IPS DF 19.7 (cell line): ENCODE measurements at regions not wholly inside any gene's neighbourhood (a gene's known extent, or its start where the extent isn't known, plus 50 kb on each side); places are given as distances from the start of the nearest gene placed in this dataset.
A peak's percentile ranks its signal among the peaks of the same experiment; 100 is the strongest.

Source experiments
- DNase-seq: peaks from one replicate; pipeline ENCODE4 v3.0.0-alpha.2; 2013; ENCODE audit warnings: low read depth, low spot score

DNA sequence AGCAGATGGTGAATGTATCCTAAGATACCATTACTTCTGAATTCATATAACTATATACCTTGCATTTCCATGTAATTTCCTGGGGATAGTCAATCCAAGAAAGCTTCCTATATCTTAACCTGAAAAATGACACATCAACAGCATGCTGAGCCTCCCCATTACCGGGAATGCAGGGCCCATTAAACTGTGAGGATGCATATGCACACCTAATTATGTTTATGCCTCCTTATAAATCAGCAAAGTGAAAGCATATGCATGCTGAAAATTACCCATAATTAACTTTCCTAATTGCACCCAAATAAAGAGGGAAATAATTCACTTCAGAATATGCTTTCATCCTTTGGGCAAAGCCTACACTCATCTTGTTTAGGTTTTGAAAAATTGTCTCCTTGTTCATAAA lies 663.0 kb downstream of the KCNA4 start:
- no peak for DNase-seq

DNA sequence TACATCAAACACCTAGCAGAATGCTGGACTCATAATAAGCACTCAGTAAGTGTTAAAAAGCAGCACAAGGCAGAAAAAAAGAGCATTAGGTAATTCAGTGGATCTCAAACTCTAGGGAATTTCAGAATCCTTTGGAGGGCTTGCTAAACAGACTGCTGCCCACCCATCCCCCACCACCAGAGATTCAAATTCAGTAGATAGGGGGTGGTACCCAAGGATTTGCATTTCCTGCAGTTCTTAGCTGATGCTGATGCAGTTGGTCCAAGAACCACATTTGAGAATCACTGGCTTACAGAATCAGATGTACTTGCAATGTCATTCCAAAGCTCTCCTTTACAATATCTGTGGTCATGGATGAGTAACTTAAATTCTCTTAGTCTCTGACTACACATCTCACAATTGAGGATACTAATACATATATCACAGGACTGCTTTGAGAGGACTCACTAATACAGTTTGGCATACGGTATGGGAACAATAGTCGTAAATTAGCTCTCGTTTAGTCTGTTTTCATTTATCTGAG lies 664.5 kb downstream of the KCNA4 start:
- peak; percentile 15 for DNase-seq

DNA sequence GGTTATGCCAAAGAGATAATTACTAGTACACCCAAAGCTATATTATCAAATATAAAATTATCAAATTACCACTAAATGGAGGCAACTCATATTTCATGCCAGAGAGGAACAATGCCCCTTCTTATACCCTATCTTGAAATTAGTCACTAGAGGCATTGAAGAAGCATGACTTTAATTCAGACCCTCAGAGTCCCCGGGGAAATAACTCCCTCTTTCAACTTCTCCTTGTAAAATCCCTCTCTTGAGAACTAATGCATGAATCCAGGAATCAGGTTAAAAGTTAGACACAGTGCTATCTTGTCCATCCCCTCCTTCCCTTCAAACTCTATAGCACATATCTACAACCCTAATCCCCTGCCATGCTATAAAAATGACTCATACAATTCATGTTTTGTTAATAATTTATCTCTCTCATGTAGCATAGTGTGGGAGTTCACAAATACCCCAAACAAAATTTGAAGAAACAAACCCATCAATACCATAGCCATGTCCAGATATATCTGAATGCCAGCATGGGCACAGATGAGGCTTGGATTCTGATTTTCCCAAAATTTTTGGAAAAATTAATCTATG lies 665.4 kb downstream of the KCNA4 start:
- DNase-seq, result no peak

DNA sequence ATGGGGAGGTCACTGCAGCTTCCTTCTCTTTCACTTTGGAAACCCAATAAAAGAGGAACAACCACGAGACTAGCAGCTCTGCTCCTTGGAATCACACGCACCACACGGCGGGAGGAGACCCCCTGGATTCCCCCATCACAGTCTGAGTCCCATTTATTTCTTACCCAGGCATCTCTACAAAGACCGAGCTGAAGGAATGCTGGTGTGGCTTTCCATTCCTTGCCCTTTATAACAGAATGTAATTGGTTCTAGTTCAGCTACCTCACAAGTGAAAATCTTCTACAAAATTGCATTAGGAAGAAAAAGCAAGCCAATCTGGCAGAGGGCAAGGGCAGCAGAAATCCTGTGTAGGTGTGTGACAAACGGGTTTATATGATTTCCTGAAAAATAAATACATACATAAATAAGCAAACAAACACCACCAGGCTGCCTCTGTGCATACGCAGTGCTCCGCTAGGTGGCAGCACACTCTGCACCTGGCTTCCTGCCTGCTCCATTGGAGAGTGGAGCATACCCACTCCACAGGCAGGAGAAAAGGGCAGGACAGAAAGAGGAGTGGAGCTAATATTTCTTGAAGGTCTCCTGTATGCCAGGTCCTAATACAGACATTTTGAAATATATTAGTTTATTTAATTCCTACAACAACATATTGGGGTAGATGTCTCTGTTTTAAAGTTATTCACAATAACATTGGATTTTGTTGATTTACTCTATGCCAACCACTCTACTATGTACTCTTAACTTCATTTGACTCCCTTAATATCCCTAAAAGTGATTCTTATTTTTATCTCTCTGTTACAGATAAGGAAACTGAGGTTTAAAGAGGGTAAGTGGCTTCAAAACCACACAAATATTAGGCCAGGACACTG lies 673.1 kb downstream of the KCNA4 start:
- DNase-seq, result no peak

DNA sequence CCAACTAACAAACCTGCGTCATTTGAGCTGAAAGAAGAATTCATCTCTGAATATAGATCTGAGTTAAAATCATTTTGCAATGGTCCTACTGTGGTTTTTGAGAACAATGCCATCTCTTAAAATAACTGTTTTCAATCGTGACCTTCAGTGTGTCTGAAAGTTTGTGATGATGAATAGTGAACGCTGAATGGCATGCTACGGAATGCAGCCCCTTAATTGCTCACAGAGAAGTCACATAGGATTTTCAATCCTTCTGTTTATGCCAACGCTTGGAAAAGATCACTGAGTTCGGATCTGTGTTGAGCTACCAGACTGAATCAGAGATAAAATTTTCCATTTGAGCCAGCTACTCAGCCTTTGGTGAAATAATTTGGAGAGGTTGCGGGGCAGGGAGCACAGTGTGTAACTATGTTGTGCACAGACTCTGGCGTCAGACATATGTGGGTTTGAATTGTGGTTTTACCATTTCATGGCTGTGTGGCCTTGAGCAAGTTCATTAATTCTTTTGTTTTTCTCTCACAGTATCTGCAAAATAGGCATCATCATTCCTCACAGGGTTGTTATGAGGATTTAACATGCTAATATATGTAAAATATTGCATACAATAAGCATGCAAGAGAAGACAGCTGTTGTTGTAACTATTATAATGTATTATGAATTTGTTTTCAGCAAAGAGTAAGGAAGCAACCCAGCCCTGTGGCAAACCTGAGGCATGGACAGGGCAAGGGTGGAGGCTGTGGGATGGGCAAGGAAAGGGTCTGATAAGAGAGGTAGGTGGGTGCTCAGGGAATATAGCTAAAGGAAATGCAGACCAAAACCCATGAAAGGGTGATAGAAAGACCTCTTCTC lies 679.9 kb downstream of the KCNA4 start:
- no peak for DNase-seq

DNA sequence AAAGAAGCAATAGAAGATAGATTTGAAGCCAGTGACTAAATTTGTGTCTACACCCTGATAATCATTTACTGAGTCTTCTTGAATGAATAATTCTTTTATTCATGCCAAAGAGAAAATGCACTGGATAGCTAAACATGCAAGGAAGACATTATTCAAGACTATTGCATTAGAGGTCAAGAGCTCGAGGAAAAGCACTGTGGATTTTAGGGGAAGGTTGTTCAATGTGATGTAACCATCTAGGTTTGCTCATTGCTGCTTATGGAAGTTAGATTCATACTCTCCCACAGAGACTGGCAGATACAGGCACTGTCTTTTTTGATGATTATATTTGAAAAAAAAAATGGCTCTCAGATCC lies 682.1 kb downstream of the KCNA4 start:
- DNase-seq, result no peak

DNA sequence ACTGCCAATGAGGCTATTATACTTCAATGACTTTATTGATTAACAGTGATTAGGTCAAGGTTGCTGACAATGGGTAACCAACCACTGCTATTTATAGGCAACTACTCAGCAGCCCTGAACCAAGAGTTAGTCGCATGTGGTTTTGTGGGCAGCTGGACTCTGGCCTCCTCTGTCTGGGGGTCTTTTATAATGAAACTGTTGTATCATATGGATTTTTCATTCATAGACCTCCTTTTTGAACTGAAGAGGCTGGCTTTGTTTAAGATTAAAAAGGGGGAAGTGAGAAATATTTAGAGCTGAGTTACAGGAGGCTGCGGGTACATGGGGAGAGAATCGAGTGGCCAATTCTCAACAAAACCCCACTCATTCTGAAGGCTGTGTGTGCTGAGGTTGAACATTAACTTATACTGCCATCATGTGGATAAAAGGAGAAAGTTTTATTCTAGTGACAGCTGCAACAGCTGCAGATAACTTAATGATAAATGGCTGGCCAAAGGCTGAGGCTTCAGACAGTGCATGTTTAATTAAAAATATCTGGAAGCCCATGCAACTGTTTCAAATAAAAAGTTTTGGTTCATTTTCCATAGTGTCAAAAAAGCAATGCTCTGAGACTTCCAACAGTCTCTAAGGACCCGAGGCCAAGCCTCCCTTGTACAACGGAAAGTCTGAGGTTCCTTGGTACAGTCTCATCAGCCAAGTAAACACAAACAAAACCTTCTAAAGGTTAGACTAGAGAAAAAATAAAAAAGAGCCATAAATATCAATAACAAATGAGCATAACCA lies 682.6 kb downstream of the KCNA4 start:
- peak; percentile 12 for DNase-seq

DNA sequence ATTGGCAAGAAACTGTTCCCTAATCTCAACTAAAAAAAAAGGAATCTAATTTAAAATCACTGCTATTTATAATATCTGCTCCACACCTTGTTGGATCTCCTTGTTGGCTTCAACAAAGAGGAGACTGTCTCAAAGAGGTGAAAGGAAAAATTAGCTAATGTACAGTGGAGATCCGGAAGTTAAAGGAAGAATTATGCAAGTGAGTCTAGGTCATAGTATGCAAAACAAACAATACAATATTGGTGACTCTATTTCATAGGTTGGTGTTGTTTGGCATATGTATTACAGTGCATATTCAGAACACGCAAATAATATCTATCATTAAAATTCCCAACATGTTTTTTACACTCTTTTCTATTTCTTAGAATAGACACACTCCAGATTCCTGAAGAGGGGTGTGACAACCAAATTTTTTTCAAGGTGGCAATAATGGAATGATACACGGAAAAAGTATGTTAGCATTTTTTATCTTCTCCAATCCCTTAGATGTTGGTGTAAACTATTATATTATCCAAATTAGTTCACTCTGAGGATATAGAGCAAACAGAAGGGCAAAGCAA lies 685.3 kb downstream of the KCNA4 start:
- no peak for DNase-seq

DNA sequence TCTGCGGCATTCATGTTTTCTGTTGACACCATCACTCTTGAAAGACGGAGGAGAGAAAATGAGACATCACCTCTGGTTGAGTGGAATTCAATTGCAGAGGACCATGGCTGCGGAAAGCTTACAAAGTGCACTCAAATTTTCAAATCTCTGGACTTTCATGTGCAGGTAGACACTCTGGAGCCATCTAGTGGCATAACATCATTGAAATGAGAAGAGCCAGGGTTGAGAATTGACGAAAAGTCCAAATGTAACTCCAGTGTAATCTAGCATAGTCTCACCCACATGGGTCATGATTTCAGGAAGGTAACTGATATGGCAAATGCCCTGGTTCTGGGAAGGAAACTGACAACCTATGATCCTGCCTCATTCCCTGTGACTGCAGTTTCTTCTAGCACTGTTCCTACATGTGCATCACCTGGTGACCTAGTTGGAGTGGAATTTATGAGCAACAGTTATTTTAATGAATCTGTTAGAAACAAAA lies 687.8 kb downstream of the KCNA4 start:
- DNase-seq, result no peak

DNA sequence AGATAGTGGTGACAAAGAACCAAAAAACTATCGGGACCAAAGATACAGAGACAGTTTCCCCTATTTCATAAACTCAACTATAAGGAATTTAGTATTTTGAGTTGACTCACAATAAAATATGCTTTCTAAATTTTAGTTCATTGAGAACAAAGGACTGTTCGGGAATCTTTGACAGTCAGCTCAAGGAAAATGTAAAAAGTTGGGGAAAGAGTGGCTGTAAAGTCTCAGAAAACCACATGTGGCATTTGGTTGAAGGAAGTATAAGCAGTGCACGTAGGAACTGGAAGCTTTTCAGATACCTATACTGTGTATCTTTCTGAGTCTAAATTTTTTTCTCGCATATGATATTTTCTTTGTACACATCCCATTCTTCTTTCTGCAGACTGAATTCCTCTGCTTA lies 688.9 kb downstream of the KCNA4 start:
- no peak for DNase-seq

DNA sequence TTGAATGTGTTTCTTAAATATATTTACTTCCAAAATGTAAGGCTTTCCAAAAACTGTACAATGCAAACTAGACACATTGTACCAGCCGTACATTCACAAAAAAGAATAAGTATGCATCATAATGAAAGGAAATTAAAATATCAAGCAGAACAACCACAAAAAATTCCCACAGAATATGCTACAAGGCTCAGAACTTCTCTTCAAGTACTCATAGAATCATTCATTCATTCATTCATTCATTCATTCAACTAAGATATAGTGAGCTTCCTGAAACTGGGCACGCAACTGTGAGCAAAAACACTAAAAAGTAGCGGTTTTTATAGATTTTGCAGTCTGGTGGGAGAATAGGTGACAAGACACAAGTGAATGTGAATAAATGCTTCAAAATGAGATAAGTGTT lies 690.1 kb downstream of the KCNA4 start:
- DNase-seq, result no peak

DNA sequence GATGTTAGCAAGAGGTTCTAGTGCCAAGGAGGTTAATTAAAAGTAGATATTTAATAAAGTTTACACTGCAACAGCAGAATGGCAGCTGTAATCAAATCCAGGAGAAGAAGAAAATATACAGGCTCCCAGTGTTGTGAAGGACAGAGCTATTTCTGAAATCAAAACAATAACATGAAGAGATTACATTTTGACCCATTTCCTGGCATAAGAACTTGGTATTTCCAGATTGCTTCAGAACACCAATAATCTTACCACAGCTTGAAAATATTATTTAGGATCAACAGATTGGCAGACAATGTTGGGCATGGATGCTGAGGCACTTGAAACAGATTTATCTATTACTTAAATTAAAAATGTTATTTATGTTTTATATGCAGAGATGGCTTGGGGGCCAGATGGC lies 692.5 kb downstream of the KCNA4 start:
- DNase-seq, result no peak

DNA sequence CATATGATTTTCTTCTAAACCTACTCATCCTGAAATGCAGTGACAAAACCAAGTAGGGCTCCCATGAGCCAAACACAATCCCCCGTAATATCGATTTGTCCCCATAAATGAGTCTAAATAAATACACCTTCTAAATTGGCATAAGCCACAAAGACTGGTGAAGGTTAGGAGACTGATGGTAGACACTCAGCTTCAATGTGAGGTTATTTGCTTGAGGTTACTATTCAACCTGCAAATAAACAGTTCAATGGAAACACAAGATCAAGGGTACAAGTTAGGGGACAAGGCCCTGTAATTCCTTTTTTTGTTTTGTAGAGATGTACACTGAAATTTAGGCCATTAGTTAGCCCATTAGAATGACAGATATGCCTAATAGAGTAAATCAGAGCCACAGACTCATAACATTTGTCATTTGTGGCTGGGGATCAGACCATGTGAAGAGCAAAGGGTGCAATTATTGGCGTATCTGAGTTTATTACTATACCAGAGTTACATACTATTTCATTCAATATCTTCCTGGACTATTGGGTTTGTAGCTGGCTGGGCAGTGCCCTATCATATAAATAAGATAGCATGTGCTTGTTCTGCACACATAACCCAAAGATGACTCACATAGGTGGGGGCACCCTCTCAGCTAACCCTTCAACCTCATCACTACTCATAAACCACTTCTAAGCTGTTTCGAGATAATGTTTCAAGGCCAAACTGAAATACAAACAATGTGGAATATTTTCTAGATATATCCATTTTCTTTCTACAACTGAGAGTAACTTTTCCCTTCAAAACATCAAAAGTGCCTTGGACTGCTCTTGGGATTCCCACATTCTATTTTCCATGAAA lies 695.3 kb downstream of the KCNA4 start:
- DNase-seq, result no peak

DNA sequence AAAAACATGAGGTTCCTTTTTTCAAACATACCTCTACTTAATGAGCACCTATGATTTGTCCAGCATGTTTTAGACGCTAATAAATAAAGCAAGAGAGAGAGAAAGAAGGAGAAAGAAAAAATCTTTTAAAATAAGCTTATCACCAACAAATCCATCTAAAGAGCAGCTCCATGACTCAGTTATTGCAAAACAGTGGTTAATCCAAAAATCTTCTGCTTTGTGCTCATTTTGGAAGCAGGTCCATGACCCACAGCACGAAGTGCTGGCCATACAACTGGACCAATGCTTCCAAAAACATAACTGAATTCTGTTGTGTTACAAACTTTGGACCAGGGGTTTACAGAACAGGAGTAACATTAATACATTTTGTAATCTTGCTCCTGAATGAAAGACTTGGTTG lies 696.6 kb downstream of the KCNA4 start:
- DNase-seq, result no peak

DNA sequence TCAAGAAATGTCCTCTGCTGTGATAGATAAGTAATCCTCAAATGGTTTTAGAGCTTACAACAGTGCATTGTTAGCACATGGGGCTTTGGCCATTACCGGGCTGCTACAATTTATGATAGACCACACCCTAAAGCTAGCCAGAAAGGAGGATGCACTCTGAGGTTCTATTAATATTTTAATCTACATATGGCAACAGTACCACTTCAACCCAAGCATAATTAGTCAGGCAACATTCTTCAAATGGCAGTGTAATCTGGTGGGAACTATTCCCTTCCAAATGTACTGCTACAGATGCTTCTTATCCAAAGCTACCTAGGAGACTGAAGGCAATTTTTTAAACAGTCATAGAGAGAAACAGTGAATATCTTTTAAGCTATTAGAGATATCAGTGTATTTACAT lies 697.6 kb downstream of the KCNA4 start:
- no peak for DNase-seq

DNA sequence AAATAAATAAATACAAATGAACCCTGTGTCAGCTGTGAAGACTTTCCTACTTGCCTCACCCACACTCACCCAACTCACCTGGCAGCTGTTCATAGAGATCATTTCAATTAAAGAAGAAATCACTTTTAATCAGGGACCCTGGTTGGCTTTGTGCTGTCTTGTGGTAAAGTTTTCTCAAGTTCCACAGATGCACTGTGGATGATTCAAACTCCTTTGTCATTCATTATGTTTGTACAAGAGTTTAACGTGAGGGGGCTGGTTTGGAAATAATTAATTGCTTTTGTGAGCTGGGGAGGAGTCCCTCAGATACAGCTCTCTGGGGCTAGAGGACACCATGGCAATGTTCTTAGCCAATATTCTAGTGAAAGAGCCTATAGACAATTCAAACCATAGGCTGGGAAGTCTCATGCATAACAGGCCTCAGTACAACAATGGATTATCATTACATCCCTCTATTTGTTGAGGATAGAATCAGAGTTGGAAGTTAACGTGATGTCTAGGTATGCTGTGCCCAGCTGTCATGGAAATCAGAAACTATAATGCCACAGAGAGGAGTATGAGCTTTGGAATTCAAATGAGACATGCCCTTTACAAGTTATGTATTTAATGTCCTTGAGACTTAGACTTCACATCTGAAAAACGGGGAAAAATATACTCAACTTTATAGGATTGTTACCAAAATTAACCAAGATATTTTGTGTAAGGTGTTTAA lies 698.5 kb downstream of the KCNA4 start:
- DNase-seq, result no peak

DNA sequence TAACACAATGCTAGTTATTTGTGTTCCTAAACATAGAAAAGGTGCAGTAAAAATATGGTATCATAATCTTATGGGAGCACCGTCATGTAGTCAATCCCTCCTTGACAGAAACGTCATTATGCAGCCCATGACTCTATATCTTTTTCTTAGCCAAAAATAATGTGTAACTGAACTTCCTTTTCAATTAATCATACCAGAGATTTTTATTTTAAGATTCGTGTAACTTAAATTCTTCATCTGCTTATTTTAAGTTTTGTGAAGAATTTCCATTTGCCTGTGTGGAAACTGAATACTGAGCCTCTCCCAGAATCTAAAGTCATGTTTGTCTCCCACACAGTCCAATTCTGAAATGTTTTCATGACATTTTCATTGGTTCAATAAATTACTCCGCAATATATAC lies 699.1 kb downstream of the KCNA4 start:
- DNase-seq, result no peak

DNA sequence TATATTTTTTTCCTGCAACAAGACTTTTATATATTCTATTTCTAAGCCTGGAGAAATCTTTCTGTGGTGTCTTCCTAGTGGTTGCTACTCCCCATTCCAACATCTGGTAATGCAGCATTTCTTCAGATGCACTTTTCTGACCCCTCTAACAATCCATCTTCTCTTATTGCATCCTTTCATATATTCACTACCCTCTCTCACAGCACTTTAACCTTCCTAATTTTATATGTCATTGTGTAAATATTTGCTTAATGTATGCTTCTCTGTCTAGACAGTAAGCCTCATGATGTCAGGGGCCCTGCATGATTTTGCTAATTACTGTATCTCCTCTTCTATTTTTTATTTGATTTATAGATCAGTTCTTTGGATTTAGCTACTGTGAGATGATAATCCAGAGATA lies 701.6 kb downstream of the KCNA4 start:
- no peak for DNase-seq

DNA sequence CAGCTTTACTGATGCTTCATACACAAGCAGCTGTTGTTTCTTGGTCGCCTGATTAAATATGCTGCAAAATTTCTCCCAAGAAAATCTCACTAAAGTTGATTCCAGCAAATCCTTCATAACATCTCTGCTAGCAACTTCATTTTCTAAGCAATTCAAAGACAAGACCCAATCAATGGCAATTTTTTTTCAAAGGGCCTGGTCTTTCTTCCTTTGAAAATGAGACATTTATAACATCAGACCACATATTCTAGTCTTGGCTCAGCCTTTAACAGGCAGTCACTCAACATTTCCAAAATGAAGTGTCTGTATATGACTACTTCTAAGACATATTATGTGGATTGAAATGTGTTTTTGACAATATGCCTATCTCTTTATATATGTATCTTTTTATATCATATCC lies 702.6 kb downstream of the KCNA4 start:
- no peak for DNase-seq

DNA sequence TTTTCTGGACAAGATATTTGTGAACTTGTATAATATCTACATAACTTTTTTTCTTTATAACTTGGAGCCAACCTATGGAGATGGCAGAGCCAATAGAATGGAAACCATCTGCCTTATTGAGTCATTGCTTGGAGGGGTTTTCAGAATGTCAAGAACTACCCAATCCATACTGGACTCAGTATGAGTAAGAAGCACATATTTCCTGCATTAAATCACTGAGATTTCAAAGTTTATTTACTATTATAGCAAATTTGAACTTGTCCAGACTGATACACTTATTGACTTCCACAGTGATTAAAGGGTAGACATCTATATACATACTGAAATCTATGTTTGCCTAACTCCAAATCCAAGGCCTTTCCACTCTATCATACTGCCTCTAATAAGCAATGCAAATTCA lies 704.0 kb downstream of the KCNA4 start:
- no peak for DNase-seq
